ENCODE measurements at regions not wholly inside any gene's neighbourhood (a gene's known extent, or its start where the extent isn't known, plus 50 kb on each side); places are given as distances from the start of the nearest gene placed in this dataset.

DNA sequence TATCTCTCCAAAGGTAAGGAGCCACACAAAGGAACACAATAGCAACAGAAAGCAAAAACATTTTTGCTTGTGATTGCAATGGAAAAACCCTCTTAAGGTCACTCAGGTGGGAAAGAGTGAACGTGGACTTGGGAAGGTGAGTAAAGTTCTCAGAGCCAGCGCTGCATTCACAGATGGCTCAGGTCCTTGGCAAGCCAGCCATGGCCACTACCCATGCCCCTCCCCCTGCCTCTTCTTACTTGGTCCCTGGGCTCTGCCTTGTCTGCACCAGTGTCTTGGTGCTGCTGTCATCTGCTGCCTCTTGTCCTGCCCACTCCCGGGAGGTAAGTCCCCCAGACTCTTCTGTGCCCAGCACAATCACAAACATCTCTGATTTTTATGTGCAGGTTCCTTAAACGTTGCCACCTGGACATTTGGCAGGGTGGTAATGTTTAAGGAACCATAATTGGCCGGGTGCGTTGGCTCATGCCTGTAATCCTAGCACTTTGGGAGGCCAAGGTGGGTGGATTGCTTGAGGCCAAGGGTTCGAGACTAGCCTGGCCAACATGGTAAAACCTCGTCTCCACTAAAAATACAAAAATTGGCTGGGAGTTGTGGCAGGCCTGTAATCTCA lies 74.6 kb downstream of the FEM1C start:
- TF ChIP-seq, protein P1, sequence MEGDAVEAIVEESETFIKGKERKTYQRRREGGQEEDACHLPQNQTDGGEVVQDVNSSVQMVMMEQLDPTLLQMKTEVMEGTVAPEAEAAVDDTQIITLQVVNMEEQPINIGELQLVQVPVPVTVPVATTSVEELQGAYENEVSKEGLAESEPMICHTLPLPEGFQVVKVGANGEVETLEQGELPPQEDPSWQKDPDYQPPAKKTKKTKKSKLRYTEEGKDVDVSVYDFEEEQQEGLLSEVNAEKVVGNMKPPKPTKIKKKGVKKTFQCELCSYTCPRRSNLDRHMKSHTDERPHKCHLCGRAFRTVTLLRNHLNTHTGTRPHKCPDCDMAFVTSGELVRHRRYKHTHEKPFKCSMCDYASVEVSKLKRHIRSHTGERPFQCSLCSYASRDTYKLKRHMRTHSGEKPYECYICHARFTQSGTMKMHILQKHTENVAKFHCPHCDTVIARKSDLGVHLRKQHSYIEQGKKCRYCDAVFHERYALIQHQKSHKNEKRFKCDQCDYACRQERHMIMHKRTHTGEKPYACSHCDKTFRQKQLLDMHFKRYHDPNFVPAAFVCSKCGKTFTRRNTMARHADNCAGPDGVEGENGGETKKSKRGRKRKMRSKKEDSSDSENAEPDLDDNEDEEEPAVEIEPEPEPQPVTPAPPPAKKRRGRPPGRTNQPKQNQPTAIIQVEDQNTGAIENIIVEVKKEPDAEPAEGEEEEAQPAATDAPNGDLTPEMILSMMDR (IDR thresholded peaks at IDR 0.05), result no peak

DNA sequence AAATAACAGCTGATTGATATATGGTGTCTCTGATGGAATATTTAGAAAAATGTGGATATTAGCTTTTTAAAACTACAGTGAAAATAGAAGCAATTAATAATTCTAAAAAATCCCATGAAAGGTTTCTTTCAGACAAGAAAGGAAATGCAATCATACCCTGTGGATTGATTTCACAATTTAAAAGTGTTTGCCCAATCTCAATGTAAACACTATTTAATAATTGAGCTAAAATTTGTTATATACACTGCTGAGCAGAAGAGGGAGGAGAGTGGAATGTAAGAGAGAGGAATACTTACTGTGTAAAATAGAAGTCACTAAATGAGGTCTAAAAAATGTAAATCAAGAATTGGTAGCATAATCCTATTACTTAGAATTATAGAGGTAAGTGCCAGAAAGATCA lies 76.9 kb downstream of the FEM1C start:
- no peak for DNase-seq (ENCODE audit: low spot score)
- TF ChIP-seq, protein P1 (IDR thresholded peaks at IDR 0.05), result no peak
- no peak for ATAC-seq (ENCODE audit: low FRiP score)

More for the DNA sequence above, 74.6 kb downstream of the FEM1C start:
- DNase-seq (ENCODE audit: low spot score) (no peak), ATAC-seq (ENCODE audit: low FRiP score) (no peak)

DNA sequence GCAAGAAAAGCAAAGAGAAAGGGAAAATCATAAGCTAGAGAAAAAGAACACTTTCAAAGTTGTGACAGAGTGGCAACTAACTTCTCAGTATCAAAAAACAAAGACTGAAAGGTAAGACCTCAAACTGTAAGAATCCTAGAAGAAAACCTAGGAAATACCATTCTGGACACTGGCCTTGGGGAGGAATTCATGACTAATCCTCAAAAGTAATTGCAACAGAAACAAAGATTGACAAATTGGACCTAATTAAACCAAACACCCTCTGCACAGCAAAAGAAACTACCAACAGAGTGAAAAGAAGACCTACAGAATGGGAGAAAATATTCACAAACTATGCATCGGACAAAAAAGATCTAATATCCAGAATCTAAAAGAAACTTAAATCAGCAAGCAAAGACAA lies 79.1 kb downstream of the FEM1C start:
- ATAC-seq (ENCODE audit: low FRiP score) (peak; percentile 53), DNase-seq (ENCODE audit: low spot score) (no peak)
- TF ChIP-seq, protein P1 (IDR thresholded peaks at IDR 0.05), result no peak

DNA sequence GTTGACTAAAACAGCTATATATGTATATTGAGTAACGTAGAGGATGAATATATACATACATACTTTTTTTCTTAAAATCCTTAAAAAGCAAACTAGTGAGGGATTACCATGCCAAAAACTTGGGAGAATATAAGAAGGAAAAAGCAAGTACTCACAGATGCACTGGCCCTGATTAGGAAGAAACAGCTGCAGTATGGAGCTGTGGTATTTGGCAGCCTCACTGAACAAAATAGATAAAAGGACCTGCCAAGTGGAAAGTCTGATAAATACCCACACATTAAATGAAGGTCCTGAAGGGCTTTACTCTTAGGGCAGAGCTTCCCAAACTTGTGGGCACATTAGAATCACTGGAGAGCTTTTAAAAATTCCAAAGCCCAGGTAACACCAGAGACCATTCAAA lies 80.6 kb downstream of the FEM1C start:
- DNase-seq (ENCODE audit: low spot score) (no peak), ATAC-seq (ENCODE audit: low FRiP score) (no peak)
- TF ChIP-seq, protein P1 (IDR thresholded peaks at IDR 0.05), result no peak

DNA sequence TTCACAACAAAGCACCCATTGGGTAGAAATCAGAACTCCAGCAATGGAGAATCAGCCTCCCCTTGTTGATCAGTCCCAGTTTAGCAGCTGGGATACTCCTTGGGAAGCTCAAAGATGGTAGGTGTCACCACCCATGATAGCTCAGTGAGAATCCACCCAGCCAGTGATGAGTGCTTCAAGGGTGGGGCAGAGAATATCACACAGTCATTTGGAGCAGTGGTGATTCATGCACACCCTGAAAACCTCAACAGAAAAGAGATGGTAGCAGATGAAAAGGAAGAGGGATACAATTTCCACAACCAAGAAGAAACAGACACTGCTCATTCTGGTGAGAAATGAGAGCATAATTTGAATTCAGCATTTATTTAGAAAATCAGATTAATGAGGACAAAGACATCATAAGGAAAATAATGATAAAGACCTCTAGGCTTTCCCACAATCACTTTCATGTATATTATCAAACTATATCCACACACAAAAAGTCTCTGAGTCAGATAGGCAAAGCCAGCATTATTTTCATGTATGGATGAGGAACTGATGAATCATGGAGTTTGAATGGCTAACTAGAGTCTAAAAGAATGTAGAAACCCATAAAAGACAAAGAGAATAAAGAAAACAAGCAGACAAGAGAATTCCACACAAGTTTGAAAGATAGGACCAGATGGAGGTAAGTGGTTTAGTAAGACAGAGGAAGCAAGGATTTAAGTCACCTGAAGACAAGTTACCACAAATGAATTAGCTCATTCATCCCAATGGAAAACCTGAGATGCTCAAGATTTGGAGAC lies 82.9 kb downstream of the FEM1C start:
- TF ChIP-seq, protein P1 (IDR thresholded peaks at IDR 0.05), result no peak
- ATAC-seq (ENCODE audit: low FRiP score), result no peak

DNA sequence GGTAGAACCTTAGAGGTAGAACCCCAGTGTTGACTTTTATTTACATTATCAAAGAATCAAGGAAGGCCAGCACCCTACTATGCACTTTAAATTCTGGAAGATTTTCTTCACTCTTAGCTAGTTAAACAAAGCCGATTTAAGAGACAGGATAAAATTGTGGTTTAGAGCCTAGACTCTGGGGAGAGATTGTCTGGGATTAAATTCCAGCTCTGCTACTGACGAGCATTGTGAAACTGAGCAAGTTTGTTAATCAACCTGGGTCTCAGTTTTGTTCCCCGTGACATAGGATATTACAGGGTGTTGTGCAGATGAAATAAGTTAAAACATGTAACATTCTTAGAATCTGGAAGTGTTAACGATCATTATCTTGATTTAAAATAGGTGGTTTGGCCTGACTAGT lies 83.5 kb downstream of the FEM1C start:
- TF ChIP-seq, protein P1 (IDR thresholded peaks at IDR 0.05), result no peak
- DNase-seq (ENCODE audit: low spot score), result no peak
- ATAC-seq (ENCODE audit: low FRiP score), result no peak

More for the DNA sequence above, 82.9 kb downstream of the FEM1C start:
- DNase-seq (ENCODE audit: low spot score), result no peak

DNA sequence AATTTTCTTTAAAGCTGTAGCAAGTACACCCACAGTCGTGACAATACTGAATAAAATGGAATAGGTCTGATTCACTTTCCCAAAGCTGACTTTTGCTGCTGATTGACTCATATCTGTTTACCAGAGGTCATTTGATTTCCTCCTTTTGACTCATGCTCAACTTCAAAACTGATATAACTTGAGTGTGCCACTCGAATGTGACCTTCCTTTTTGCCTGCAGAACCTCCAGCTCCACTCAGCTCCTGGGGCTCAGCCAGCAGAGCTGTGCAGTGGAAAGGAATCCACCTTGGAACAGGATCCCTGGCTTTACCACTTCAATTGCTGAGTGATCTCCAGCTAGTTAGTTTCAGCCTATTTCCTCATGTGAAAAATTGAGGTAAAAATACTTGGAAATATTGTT lies 84.1 kb downstream of the FEM1C start:
- ATAC-seq (ENCODE audit: low FRiP score) (peak; percentile 63), DNase-seq (ENCODE audit: low spot score) (no peak)
- TF ChIP-seq, protein P1 (IDR thresholded peaks at IDR 0.05), result no peak

All from omental fat pad (tissue), 3 donors.